IPS DF 6.9 (cell line): ENCODE measurements at regions not wholly inside any gene's neighbourhood (a gene's known extent, or its start where the extent isn't known, plus 50 kb on each side); places are given as distances from the start of the nearest gene placed in this dataset.

Experiments used
- DNase-seq: peaks from one replicate; pipeline ENCODE4 v3.0.0-alpha.2; 2013; ENCODE audit warnings: low read depth, low spot score
- H3K27ac ChIP-seq: one replicate; pipeline ENCODE4 v1.5.1; 2013; ENCODE audit warnings: low read length, control low read depth
- H3K27me3 ChIP-seq: 2 replicates; pipeline ENCODE4 v1.6.1; 2013; ENCODE audit warnings: mild to moderate bottlenecking, low read length; ENCODE audit not compliant: control insufficient read depth, insufficient read depth
- H3K36me3 ChIP-seq: 2 replicates; pipeline ENCODE4 v1.6.1; 2013; ENCODE audit warnings: low read length; ENCODE audit not compliant: control insufficient read depth, insufficient read depth
- H3K4me1 ChIP-seq: 2 replicates; pipeline ENCODE4 v1.6.1; 2013; ENCODE audit warnings: low read length; ENCODE audit not compliant: control insufficient read depth, insufficient read depth
- H3K4me3 ChIP-seq: 2 replicates; pipeline ENCODE4 v1.5.1; 2013; ENCODE audit warnings: mild to moderate bottlenecking, low read length
- H3K9me3 ChIP-seq: 2 replicates; pipeline ENCODE4 v1.6.1; 2013; ENCODE audit warnings: low read length, inconsistent platforms; ENCODE audit not compliant: control insufficient read depth, insufficient read depth
- WGBS: extraction: QIAGEN DNeasy Blood & Tissue Kit; methylation state at CpG from one replicate; pipeline ENCODE4 v1.1.7; 2013; ENCODE audit warnings: mixed read lengths, missing lambda C conversion rate; ENCODE audit not compliant: insufficient read length, insufficient coverage; 5-methylcytosine and 5-hydroxymethylcytosine counted together

DNA sequence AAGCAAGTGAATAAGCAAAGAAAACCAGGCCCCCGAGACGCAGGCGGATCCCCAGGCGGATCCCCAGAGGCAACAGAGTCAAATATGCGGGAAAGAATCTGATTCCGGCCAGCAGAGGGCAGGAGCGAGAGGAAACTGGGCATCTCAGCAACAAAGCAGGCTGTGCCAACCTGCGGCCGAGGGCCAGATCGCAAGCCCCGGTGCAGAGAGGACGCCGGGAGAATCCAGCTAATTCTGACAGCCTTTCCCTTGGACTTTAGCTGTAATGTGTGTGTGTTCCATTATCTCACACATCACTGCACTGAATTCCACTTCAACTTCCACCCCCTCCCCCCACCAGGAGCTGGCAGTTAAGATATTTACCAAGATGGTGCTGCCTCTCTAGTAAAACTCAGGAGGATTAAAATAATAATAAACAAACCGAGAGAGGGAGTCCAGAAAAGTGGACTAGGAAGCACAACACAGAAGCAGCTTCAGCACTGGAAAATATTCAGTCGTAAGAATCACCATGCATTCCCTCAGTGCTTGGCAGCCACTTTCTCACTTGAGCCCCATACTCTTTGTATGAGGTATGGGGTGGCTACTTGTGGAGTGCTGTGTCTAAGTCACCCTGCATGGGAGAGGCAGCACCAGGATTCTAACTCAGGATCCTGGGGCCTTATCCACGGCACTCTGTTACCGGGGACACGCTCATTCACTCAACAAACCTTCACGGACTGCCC lies 66.2 kb upstream of the SNX9 start:
- no peaks in the 10 kb centered on the region for H3K27me3 ChIP-seq
- H3K4me3 ChIP-seq = no peak overlapping the region
- no CpG with 5 or more reads among the region's 19 CpGs for WGBS
- no peak overlapping the region for H3K27ac ChIP-seq
- no peaks in the 10 kb centered on the region for H3K36me3 ChIP-seq
- H3K4me1 ChIP-seq = peaks cover 1% of the 10 kb centered on the region; the same call in 1 of the 2 replicates
- H3K9me3 ChIP-seq = no peaks in the 10 kb centered on the region; the same call in 1 of the 2 replicates
- DNase-seq = peak; percentile 73

DNA sequence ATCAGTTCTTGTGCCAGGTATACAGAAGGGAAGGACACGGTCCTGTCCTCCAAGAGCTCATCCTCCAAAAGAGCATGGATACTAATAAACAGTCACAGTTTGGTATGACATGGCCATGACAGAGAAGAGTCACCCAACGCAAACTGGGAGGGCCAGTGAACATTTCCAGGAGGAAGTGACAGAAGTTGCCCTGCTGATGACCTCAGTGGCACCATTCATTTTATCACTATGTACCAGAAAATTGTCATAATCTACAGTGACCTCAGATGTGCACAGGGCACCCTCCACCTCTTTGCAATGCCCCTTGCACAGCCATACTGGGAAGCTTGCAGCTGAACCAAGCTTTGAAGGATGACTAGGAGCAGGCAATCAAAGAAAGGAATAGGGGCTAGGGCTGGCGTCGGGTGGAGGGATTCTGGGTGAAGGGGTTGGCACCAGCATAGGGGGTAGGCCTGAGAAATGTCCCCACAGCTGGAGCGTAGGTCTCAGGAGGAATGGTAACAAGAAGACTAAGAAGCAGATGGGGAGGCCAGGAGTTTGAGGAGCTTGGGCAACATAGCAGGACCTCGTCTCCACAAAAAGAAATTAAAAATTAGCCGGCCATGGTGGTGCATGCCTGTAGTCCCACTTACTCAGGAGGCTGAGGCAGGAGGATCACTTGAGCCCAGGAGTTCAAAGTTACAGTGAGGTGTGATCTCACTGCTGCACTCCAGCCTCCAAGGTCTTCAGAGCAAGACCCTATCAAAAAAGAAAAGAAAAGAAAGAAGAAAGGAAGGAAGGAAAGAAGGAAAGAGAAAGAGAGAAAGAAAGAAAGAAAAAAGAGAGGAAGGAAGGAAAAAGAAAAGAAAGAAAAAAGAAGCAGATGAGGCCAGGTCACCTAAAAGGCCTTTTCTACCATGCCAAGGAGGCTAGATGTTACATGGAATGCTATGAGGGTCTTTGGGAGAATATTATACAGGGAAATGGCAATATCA lies 65.3 kb upstream of the SNX9 start:
- no peak for DNase-seq
- Histone ChIP-seq H3K36me3 (no peaks in the 10 kb centered on the region), H3K4me1 (peaks cover 2% of the 10 kb centered on the region; the same call in 1 of the 2 replicates), H3K27ac (no peak overlapping the region), H3K9me3 (no peaks in the 10 kb centered on the region; the same call in 1 of the 2 replicates), H3K27me3 (no peaks in the 10 kb centered on the region), H3K4me3 (no peak overlapping the region)
- no CpG with 5 or more reads among the region's 7 CpGs for WGBS

DNA sequence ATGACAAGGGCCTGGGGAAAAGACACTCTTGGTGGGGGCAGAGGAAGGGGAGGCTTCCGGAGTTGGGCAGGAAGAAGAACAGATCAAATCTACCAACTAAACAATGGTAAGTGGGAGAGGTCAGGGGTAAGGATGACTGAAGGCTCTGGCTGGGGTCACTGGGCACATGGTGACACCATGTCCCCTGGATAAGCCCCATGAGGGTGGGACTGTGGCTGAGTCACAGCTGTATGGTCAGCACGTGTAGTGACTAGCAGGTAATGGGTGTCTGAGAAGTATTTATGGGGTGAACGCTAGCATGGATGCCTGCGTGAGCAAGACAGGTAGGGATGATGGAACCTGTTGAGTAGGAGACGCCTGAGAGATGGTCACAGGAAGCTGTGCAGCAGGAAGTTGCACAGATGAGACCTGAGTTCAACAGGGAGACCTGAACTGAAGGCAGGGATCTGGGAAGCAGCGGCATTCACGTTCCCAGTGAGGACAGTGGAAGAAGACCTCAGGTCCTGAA lies 64.5 kb upstream of the SNX9 start:
- WGBS = no CpG with 5 or more reads among the region's 7 CpGs
- no peaks in the 10 kb centered on the region for H3K27me3 ChIP-seq
- H3K4me1 ChIP-seq = peaks cover 7% of the 10 kb centered on the region
- H3K4me3 ChIP-seq = no peak overlapping the region
- no peaks in the 10 kb centered on the region for H3K9me3 ChIP-seq
- no peaks in the 10 kb centered on the region for H3K36me3 ChIP-seq
- H3K27ac ChIP-seq = no peak overlapping the region
- no peak for DNase-seq

DNA sequence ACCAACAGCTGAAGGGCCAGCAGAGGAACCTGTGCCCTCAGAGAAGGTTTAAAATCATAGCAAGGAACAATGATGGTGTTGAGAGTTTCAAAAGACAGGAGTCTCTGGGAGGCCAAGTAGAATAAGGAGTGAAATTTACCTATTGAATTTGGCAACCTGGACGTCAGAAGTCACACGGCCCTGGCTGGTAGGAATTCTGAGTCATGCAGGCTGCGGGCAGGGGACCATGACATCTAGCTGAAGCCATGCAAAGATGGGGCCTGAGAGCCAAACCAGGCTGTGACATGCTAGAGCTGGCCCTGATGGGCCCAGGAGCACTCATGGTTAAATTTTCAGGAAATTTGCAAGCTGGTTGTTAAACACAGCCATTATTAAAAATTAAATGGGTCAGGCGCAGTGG lies 64.0 kb upstream of the SNX9 start:
- Histone ChIP-seq H3K9me3 (no peaks in the 10 kb centered on the region), H3K4me1 (peaks cover 9% of the 10 kb centered on the region), H3K4me3 (no peak overlapping the region), H3K36me3 (no peaks in the 10 kb centered on the region), H3K27me3 (no peaks in the 10 kb centered on the region), H3K27ac (no peak overlapping the region)
- DNase-seq = no peak
- no CpG with 5 or more reads among the region's 4 CpGs for WGBS

DNA sequence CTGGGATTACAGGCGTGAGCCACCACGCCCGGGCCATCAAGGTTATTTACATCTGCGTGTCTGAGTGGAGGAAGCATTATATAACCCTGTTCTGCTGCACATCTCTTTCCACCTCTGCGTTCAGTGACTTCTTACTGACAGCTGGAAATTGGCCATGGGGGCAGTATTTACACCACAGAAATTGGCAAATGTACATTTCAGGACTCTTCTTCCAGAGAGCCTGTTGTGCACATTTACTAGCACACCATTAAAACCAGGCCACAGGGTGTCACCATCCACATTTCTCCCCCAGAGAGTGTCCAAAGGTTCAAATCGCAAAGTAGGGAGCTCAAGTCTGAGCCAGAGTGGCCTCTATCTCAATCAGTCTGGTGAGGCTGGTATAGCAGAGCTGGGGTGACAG lies 62.9 kb upstream of the SNX9 start:
- H3K4me1 ChIP-seq = peaks cover 10% of the 10 kb centered on the region
- H3K4me3 ChIP-seq = no peak overlapping the region
- H3K9me3 ChIP-seq = no peaks in the 10 kb centered on the region
- WGBS = no CpG with 5 or more reads among the region's 6 CpGs
- H3K27ac ChIP-seq = no peak overlapping the region
- H3K27me3 ChIP-seq = no peaks in the 10 kb centered on the region
- DNase-seq = no peak
- no peaks in the 10 kb centered on the region for H3K36me3 ChIP-seq

DNA sequence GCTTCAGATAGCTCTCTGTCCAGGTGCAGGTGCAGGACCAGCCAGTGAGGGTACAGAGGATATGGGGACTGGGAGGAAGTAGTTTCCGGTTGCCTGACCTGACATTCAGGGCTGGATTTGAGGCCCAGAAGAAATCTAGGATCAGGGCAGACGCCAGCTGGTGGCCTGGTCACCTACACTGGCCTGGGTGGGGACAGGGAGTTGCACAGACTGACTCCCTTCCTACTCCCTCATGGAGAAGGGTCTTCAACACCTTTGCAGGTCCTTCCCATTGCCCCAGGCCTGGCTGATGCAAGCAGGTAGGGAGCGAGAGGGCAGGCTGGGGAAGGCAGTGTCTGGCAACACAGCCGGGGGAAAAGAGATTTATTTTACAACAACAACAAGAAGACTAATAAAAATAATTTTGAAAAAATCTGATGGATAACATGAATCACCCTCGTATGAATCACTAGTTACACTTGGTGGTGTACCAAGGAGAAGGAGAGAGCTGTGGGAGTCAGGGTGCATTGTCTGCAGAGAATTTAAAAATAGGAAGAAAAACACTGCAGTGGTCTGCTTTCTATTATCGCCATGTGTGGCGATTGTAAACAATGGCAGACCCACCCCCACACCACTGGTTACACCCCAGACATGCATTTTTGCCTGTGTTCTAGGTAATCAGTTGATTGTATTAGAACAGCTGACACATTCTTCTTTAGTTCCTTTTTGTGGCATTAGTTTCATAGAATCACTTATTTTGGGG lies 62.3 kb upstream of the SNX9 start:
- peaks cover 10% of the 10 kb centered on the region for H3K4me1 ChIP-seq
- H3K27ac ChIP-seq = no peak overlapping the region
- WGBS = no CpG with 5 or more reads among the region's 7 CpGs
- DNase-seq = no peak
- H3K4me3 ChIP-seq = no peak overlapping the region
- no peaks in the 10 kb centered on the region for H3K36me3 ChIP-seq
- H3K27me3 ChIP-seq = no peaks in the 10 kb centered on the region
- H3K9me3 ChIP-seq = no peaks in the 10 kb centered on the region

DNA sequence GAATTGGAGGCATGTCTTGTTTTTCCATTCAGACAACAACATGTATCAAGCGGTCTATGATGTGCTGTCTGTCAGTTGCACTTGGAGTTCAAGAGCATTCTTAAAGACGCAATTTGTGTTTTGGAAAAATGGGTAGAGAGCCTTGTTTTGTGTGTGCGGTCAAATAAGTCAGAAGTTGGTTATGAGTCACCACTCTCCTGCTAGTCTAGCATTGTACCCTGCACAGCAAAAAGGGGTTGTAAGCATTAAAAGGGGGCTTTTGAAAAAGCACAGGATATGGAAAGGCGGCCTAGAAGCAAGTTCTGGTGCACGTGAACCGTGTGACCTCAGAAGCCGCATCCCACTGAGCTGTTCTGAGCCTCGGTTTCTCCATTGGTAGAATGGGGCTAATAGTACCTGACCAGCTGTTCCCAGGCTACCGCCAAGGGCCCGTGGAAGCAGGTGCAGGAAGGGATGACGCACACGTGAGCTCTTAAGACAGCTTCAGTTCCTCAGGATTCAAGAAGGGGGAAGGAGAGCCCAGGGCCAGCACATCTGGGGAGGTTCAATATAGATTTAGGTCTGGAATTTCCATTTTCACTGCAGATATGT lies 61.6 kb upstream of the SNX9 start:
- Histone ChIP-seq H3K4me1 (peaks cover 9% of the 10 kb centered on the region), H3K27ac (no peak overlapping the region), H3K9me3 (no peaks in the 10 kb centered on the region), H3K27me3 (no peaks in the 10 kb centered on the region), H3K36me3 (no peaks in the 10 kb centered on the region), H3K4me3 (no peak overlapping the region)
- no CpG with 5 or more reads among the region's 12 CpGs for WGBS
- no peak for DNase-seq

DNA sequence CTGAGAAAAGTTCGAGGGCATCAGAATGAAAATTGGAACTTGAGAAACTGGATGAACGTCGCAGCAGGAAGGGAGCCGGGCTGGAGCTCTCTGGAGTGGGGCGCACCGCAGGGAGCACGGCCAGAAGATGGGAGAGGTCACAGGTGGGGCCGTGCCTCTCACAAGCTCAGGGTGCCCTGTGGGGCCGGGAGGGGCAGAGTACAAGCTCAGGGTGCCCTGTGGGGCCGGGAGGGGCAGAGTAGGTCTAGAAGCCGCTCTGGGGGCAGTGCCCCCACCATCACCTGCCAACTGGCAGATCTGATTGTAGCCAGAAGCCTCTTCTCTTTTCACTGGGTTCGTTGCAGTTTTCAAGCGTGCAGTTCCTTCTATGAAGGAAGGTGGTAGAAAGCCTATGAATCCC lies 61.1 kb upstream of the SNX9 start:
- no CpG with 5 or more reads among the region's 13 CpGs for WGBS
- peaks cover 9% of the 10 kb centered on the region for H3K4me1 ChIP-seq
- no peak overlapping the region for H3K4me3 ChIP-seq
- no peaks in the 10 kb centered on the region for H3K36me3 ChIP-seq
- no peak overlapping the region for H3K27ac ChIP-seq
- DNase-seq = no peak
- no peaks in the 10 kb centered on the region for H3K27me3 ChIP-seq
- no peaks in the 10 kb centered on the region for H3K9me3 ChIP-seq

DNA sequence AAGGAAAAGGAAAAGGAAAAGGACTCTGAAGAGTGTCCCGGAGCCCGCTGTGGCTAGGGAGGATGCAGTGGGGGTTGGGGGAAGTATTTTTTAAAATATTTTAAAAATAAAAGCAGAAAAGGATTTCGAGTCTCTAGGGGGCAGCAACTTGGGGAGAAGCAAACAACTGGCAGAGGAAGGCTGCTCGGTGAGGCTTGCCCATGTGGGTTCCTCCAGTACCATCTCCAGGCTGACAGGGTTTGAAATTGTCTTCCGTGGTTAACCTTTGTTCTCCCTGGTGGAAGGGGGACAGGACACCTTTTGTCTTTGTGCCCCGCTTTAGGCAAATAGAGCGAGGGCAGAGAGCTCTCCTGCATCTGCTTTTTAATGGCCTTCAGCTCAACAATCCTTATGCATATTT lies 60.4 kb upstream of the SNX9 start:
- Histone ChIP-seq H3K9me3 (no peaks in the 10 kb centered on the region), H3K4me1 (peaks cover 9% of the 10 kb centered on the region), H3K27me3 (no peaks in the 10 kb centered on the region), H3K36me3 (no peaks in the 10 kb centered on the region), H3K27ac (no peak overlapping the region), H3K4me3 (no peak overlapping the region)
- no peak for DNase-seq
- no CpG with 5 or more reads among the region's 7 CpGs for whole genome bisulfite sequencing
